Suppressor macrophage treated with lipopolysaccharide for 1 hour (primary cell): ENCODE measurements at regions not wholly inside any gene's neighbourhood (a gene's known extent, or its start where the extent isn't known, plus 50 kb on each side); places are given as distances from the start of the nearest gene placed in this dataset.

Source experiments
- DNase-seq, 3 donors: peaks; one replicate each; pipeline ENCODE4 v3.0.0-alpha.2; 2020 to 2022

GRCh38 chr4:117968606-117969005 is 65.7 kb upstream of the NDST3 start:
- DNase-seq: no peak

- no peak for DNase-seq
These were observed 62.9 kb upstream of the NDST3 start for GRCh38 chr4:117971403-117971802.

- DNase-seq: no peak
These were observed 50.5 kb upstream of the NDST3 start for GRCh38 chr4:117983541-117984365.

- DNase-seq: no peak
These were observed 50.0 kb upstream of the NDST3 start for GRCh38 chr4:117984366-117984680.
